CD8-positive, alpha-beta memory T cell (primary cell): ENCODE measurements at regions not wholly inside any gene's neighbourhood (a gene's known extent, or its start where the extent isn't known, plus 50 kb on each side); places are given as distances from the start of the nearest gene placed in this dataset.
"Not testable (repeated sequence)": the region's sequence is repeated elsewhere in the genome, so short reads cannot be mapped to it uniquely, and the experiment has no call there.

Source experiments
- CTCF ChIA-PET: fragments of 350-600 bp; sonication (Branson Sonifier 250); formaldehyde crosslinking; loops from one replicate; lab custom pipeline; 2021; ENCODE audit warnings: antibody characterized with exemption; lab: Charles Lee
- POLR2A ChIA-PET: fragments of 350-600 bp; sonication (Branson Sonifier 250); formaldehyde crosslinking; loops from one replicate; lab custom pipeline; 2021; ENCODE audit warnings: antibody characterized with exemption; lab: Charles Lee
- DNase-seq, 5 donors: peaks; one replicate each; pipeline versions ENCODE4 v3.0.0 to v3.0.0-alpha.2; 2020 to 2022; ENCODE audit warnings: mixed read lengths in 1 of 5
- H3K27ac ChIP-seq: one replicate; pipeline ENCODE4 v1.7.0; 2013; ENCODE audit warnings: low read depth, mild to moderate bottlenecking, low read length, moderate library complexity
- H3K27me3 ChIP-seq: 2 replicates; pipeline ENCODE4 v1.7.0; 2013; ENCODE audit warnings: low read length, mild to moderate bottlenecking; ENCODE audit not compliant: insufficient read depth, poor library complexity, severe bottlenecking
- H3K36me3 ChIP-seq: 2 replicates; pipeline ENCODE4 v1.7.0; 2013; ENCODE audit warnings: mild to moderate bottlenecking, low read length, moderate library complexity; ENCODE audit not compliant: insufficient read depth
- H3K4me1 ChIP-seq: 2 replicates; pipeline ENCODE4 v1.7.0; 2013; ENCODE audit warnings: mild to moderate bottlenecking, low read length, moderate library complexity; ENCODE audit not compliant: insufficient read depth
- H3K4me3 ChIP-seq: 2 replicates; pipeline ENCODE4 v1.7.0; 2013; ENCODE audit warnings: mild to moderate bottlenecking, low read length
- H3K9me3 ChIP-seq: 2 replicates; pipeline ENCODE4 v1.7.0; 2013; ENCODE audit warnings: mild to moderate bottlenecking, low read length
- H3K27ac Mint-ChIP-seq, 8 donors: one replicate each; pipeline ENCODE4 v1.8.0; 2020 to 2021; ENCODE audit warnings: mixed read lengths in 8 of 8, mild to moderate bottlenecking in 6 of 8, inconsistent platforms in 3 of 8, moderate library complexity in 3 of 8
- H3K27me3 Mint-ChIP-seq, 2 donors: one replicate each; pipeline ENCODE4 v1.8.0; 2020 to 2021; ENCODE audit warnings: mixed read lengths in 2 of 2, mild to moderate bottlenecking in 1 of 2, moderate library complexity in 1 of 2
- H3K36me3 Mint-ChIP-seq, 3 donors: one replicate each; pipeline ENCODE4 v1.8.0; 2020 to 2021; ENCODE audit warnings: mixed read lengths in 3 of 3, inconsistent platforms in 1 of 3, mild to moderate bottlenecking in 1 of 3
- H3K4me1 Mint-ChIP-seq, 3 donors: one replicate each; pipeline ENCODE4 v1.8.0; 2020 to 2021; ENCODE audit warnings: mixed read lengths in 3 of 3, inconsistent platforms in 1 of 3, mild to moderate bottlenecking in 1 of 3
- H3K4me3 Mint-ChIP-seq, 7 donors: one replicate each; pipeline ENCODE4 v1.8.0; 2020 to 2021; ENCODE audit warnings: mixed read lengths in 7 of 7, mild to moderate bottlenecking in 6 of 7, moderate library complexity in 4 of 7, inconsistent platforms in 2 of 7
- H3K9me3 Mint-ChIP-seq, 5 donors: one replicate each; pipeline ENCODE4 v1.8.0; 2020 to 2022; ENCODE audit warnings: mixed read lengths in 5 of 5, mild to moderate bottlenecking in 3 of 5, moderate library complexity in 2 of 5, inconsistent platforms in 1 of 5

- peaks cover 0 to 39% (median 7%) of the 10 kb centered on the region in 5 donors for H3K9me3 Mint-ChIP-seq
- POLR2A ChIA-PET = no interaction called here
- no peaks in the 10 kb centered on the region for H3K36me3 ChIP-seq
- no peaks in the 10 kb centered on the region for H3K36me3 Mint-ChIP-seq
- no peaks in the 10 kb centered on the region for H3K4me1 ChIP-seq
- H3K4me1 Mint-ChIP-seq = no peaks in the 10 kb centered on the region
- CTCF ChIA-PET = no interaction called here
- H3K4me3 Mint-ChIP-seq = no peak overlapping the region
- no peak for DNase-seq
- H3K27me3 ChIP-seq = no peaks in the 10 kb centered on the region
- no peak overlapping the region for H3K4me3 ChIP-seq
- H3K27ac Mint-ChIP-seq = no peak overlapping the region
- H3K27ac ChIP-seq = no peak overlapping the region
- H3K9me3 ChIP-seq = no peaks in the 10 kb centered on the region
- H3K27me3 Mint-ChIP-seq = no peaks in the 10 kb centered on the region
These were observed 1154.8 kb downstream of the NSUN3 start for GRCh38 chr3:95217661-95218060.

GRCh38 chr3:95218484-95218883 lies 1155.6 kb downstream of the NSUN3 start:
- ChIA-PET POLR2A (no interaction called here), CTCF (no interaction called here)
- no peak overlapping the region for H3K4me3 ChIP-seq
- no peak for DNase-seq
- H3K4me1 ChIP-seq = no peaks in the 10 kb centered on the region
- no peak overlapping the region for H3K27ac ChIP-seq
- H3K9me3 ChIP-seq = no peaks in the 10 kb centered on the region
- H3K27me3 ChIP-seq = no peaks in the 10 kb centered on the region
- H3K27ac Mint-ChIP-seq = no peak overlapping the region
- H3K4me3 Mint-ChIP-seq = no peak overlapping the region
- H3K36me3 Mint-ChIP-seq = no peaks in the 10 kb centered on the region
- no peaks in the 10 kb centered on the region for H3K4me1 Mint-ChIP-seq
- H3K36me3 ChIP-seq = no peaks in the 10 kb centered on the region
- H3K9me3 Mint-ChIP-seq = peaks cover 0 to 34% (median 8%) of the 10 kb centered on the region in 5 donors
- no peaks in the 10 kb centered on the region for H3K27me3 Mint-ChIP-seq

GRCh38 chr3:95226437-95226836 lies 1163.6 kb downstream of the NSUN3 start:
- Mint-ChIP-seq H3K4me3 (no peak overlapping the region), H3K27ac (no peak overlapping the region), H3K36me3 (no peaks in the 10 kb centered on the region), H3K4me1 (no peaks in the 10 kb centered on the region), H3K9me3 (peaks cover 8 to 35% (median 14%) of the 10 kb centered on the region in 5 donors), H3K27me3 (no peaks in the 10 kb centered on the region)
- DNase-seq = no peak
- Histone ChIP-seq H3K4me3 (no peak overlapping the region), H3K36me3 (no peaks in the 10 kb centered on the region), H3K27me3 (no peaks in the 10 kb centered on the region), H3K4me1 (no peaks in the 10 kb centered on the region), H3K27ac (no peak overlapping the region), H3K9me3 (no peaks in the 10 kb centered on the region)
- CTCF ChIA-PET = no interaction called here
- POLR2A ChIA-PET = no interaction called here

GRCh38 chr3:95227092-95227491 lies 1164.2 kb downstream of the NSUN3 start:
- ChIA-PET CTCF (no interaction called here), POLR2A (no interaction called here)
- Histone ChIP-seq H3K27ac (no peak overlapping the region), H3K4me3 (no peak overlapping the region), H3K36me3 (no peaks in the 10 kb centered on the region), H3K27me3 (no peaks in the 10 kb centered on the region), H3K4me1 (no peaks in the 10 kb centered on the region), H3K9me3 (no peaks in the 10 kb centered on the region)
- H3K9me3 Mint-ChIP-seq = peaks cover 6 to 31% (median 12%) of the 10 kb centered on the region in 5 donors
- H3K4me3 Mint-ChIP-seq = no peak overlapping the region
- no peak overlapping the region for H3K27ac Mint-ChIP-seq
- no peaks in the 10 kb centered on the region for H3K36me3 Mint-ChIP-seq
- H3K4me1 Mint-ChIP-seq = no peaks in the 10 kb centered on the region
- no peaks in the 10 kb centered on the region for H3K27me3 Mint-ChIP-seq
- DNase-seq = no peak

GRCh38 chr3:95228416-95228815 lies 1165.6 kb downstream of the NSUN3 start:
- Mint-ChIP-seq H3K4me1 (no peaks in the 10 kb centered on the region), H3K4me3 (no peak overlapping the region), H3K36me3 (no peaks in the 10 kb centered on the region), H3K27ac (no peak overlapping the region), H3K9me3 (peaks cover 5 to 39% (median 16%) of the 10 kb centered on the region in 5 donors), H3K27me3 (no peaks in the 10 kb centered on the region)
- POLR2A ChIA-PET = no interaction called here
- Histone ChIP-seq H3K9me3 (no peaks in the 10 kb centered on the region), H3K4me1 (no peaks in the 10 kb centered on the region), H3K4me3 (no peak overlapping the region), H3K27ac (no peak overlapping the region), H3K36me3 (no peaks in the 10 kb centered on the region), H3K27me3 (no peaks in the 10 kb centered on the region)
- no peak for DNase-seq
- CTCF ChIA-PET = no interaction called here

- Histone ChIP-seq H3K4me1 (no peaks in the 10 kb centered on the region), H3K27me3 (no peaks in the 10 kb centered on the region), H3K9me3 (no peaks in the 10 kb centered on the region), H3K27ac (no peak overlapping the region), H3K36me3 (no peaks in the 10 kb centered on the region), H3K4me3 (no peak overlapping the region)
- Mint-ChIP-seq H3K27ac (no peak overlapping the region), H3K9me3 (peaks cover 3 to 33% (median 7%) of the 10 kb centered on the region in 5 donors), H3K27me3 (no peaks in the 10 kb centered on the region), H3K4me1 (no peaks in the 10 kb centered on the region), H3K4me3 (no peak overlapping the region), H3K36me3 (no peaks in the 10 kb centered on the region)
- ChIA-PET POLR2A (no interaction called here), CTCF (no interaction called here)
- DNase-seq = no peak
These were observed 1173.1 kb downstream of the NSUN3 start for GRCh38 chr3:95235916-95236315.

- Histone ChIP-seq H3K9me3 (no peaks in the 10 kb centered on the region), H3K4me1 (no peaks in the 10 kb centered on the region), H3K4me3 (no peak overlapping the region), H3K27ac (no peak overlapping the region), H3K36me3 (no peaks in the 10 kb centered on the region), H3K27me3 (no peaks in the 10 kb centered on the region)
- H3K9me3 Mint-ChIP-seq = peaks cover 4 to 32% (median 7%) of the 10 kb centered on the region in 5 donors
- no peak overlapping the region for H3K4me3 Mint-ChIP-seq
- no peak for DNase-seq
- no peaks in the 10 kb centered on the region for H3K4me1 Mint-ChIP-seq
- ChIA-PET CTCF (no interaction called here), POLR2A (no interaction called here)
- H3K36me3 Mint-ChIP-seq = no peaks in the 10 kb centered on the region
- H3K27me3 Mint-ChIP-seq = no peaks in the 10 kb centered on the region
- no peak overlapping the region for H3K27ac Mint-ChIP-seq
These were observed 1174.9 kb downstream of the NSUN3 start for GRCh38 chr3:95237783-95238182.

GRCh38 chr3:95240395-95240794 lies 1177.5 kb downstream of the NSUN3 start:
- DNase-seq = no peak
- CTCF ChIA-PET = no interaction called here
- no peak overlapping the region for H3K27ac Mint-ChIP-seq
- peaks cover 4 to 35% (median 6%) of the 10 kb centered on the region in 5 donors for H3K9me3 Mint-ChIP-seq
- H3K27me3 ChIP-seq = no peaks in the 10 kb centered on the region
- no peaks in the 10 kb centered on the region for H3K27me3 Mint-ChIP-seq
- no peak overlapping the region for H3K27ac ChIP-seq
- no peaks in the 10 kb centered on the region for H3K36me3 ChIP-seq
- H3K4me1 Mint-ChIP-seq = no peaks in the 10 kb centered on the region
- H3K36me3 Mint-ChIP-seq = no peaks in the 10 kb centered on the region
- POLR2A ChIA-PET = no interaction called here
- no peak overlapping the region for H3K4me3 ChIP-seq
- no peaks in the 10 kb centered on the region for H3K9me3 ChIP-seq
- no peaks in the 10 kb centered on the region for H3K4me1 ChIP-seq
- H3K4me3 Mint-ChIP-seq = no peak overlapping the region

- CTCF ChIA-PET, H3K27me3 Mint-ChIP-seq, H3K4me3 ChIP-seq, H3K27me3 ChIP-seq, H3K4me1 ChIP-seq, H3K9me3 ChIP-seq, H3K27ac ChIP-seq, POLR2A ChIA-PET, H3K36me3 Mint-ChIP-seq, H3K27ac Mint-ChIP-seq, DNase-seq, H3K36me3 ChIP-seq, H3K4me3 Mint-ChIP-seq, H3K4me1 Mint-ChIP-seq: not testable (repeated sequence)
- peaks cover 4 to 36% (median 11%) of the 10 kb centered on the region in 5 donors for H3K9me3 Mint-ChIP-seq
These were observed 1178.4 kb downstream of the NSUN3 start for GRCh38 chr3:95241256-95241655.
